Activated T-cell treated with anti-CD3 and anti-CD28 coated beads for 48 hours (primary cell): ENCODE measurements at regions not wholly inside any gene's neighbourhood (a gene's known extent, or its start where the extent isn't known, plus 50 kb on each side); places are given as distances from the start of the nearest gene placed in this dataset.
"Not testable (repeated sequence)": the region's sequence is repeated elsewhere in the genome, so short reads cannot be mapped to it uniquely, and the experiment has no call there.

Experiments
- DNase-seq: peaks from one replicate; pipeline ENCODE4 v3.0.0-alpha.2; 2020; ENCODE audit warnings: low read depth

DNA sequence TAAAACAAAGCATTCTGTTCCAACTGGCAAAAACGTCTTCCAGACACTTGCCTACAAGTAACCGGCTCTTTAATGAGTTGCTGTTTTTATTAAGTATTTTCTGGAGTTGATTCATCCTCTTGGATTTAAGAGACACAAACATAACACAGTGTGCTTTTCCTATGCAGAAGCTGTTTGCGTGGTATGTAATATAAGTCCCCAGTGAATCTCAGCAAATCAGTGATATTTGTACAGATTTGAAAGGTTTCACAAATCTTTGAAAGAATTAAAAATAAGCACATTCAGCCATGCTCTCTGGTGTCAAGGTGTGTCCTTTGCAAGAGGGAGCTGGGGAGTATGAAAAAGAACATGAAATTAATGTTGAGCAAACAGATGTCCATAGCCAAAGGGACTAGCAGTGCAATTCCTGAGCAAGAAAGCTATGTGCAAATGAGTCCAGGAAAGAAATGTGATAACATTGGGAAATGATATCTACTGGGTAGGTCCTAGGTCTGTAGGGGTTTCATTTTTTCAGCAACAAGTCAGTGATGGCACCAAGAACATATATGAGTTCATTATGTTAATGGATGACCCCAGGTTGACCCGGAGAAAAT is 170.1 kb upstream of the PHACTR1 start:
- no peak for DNase-seq

DNA sequence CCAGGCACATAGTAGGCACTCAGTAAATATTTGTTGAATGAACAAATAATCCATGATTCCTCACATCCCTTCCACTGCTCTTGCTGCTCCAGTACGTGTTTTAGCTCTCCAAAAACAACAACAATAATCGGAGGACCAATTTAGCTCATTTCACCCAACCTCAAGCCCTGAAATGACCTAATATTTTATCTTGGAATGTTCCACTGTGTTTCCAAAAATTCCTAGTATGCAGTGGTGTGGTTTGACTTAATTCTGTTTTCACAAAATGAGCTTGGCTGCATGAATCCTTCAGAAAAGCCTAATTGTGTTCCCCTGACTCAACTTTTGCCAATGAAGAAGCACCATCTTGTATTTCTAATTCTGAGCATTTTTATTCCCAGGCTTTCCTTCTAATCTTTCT is 168.0 kb upstream of the PHACTR1 start:
- DNase-seq, result no peak

DNA sequence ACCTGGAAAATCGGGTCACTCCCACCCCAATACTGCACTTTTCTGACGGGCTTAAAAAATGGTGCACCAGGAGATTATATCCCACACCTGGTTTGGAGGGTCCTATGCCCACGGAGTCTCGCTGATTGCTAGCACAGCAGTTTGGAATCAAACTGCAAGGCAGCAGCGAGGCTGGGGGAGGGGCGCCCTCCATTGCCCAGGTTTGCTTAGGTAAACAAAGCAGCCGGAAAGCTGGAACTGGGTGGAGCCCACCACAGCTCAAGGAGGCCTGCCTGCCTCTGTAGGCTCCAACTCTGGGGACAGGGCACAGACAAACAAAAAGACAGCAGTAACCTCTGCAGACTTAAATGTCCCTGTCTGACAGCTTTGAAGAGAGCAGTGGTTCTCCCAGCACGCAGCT is 167.1 kb upstream of the PHACTR1 start:
- DNase-seq, result not testable (repeated sequence)

DNA sequence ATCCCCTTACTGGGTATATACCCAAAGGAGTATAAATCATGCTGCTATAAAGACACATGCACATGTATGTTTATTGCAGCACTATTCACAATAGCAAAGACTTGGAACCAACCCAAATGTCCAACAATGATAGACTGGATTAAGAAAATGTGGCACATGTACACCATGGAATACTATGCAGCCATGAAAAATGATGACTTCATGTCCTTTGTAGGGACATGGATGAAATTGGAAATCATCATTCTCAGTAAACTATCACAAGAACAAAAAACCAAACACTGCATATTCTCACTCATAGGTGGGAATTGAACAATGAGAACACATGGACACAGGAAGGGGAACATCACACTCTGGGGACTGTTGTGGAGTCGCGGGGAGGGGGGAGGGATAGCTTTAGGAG is 161.7 kb upstream of the PHACTR1 start:
- not testable (repeated sequence) for DNase-seq

- DNase-seq, result no peak
These were observed 161.3 kb upstream of the PHACTR1 start for GRCh38 chr6:12555267-12555666.

DNA sequence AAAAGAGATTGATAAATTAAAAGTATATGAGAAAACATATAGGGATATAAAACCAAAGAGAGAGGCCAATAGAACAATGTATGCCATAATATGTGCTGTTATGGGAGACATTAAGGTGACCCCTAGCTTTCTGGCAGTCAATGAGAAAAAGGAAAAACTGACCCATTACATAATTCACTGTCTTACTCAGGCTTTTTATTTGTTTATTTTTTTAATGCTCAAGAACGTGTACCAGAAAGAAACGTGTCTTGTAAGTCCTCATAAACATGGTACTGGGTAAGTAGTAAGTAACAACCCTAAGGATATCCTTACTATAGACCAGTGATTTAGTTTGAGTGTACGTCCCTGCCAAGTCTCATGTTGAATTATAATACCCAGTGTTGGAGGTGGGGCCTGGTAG is 160.8 kb upstream of the PHACTR1 start:
- DNase-seq, result no peak

DNA sequence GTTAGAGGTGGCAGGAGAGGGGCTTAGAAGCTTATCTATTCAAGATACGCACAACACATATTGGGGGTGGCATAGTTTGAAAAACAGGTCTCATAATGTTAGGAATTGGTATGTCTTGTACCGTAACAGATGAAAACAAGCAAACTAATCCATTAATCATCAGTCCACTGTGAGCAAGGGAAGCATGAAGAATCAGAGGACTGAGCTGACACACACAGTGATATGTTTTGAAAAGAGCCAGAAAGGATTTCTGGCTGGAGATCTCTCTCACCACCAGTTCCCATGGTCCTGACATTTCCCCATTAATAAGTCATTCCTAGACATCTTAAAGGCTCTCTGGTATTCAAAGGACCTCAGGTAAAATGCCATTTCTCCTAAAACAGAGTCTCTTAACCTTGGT is 158.8 kb upstream of the PHACTR1 start:
- no peak for DNase-seq

DNA sequence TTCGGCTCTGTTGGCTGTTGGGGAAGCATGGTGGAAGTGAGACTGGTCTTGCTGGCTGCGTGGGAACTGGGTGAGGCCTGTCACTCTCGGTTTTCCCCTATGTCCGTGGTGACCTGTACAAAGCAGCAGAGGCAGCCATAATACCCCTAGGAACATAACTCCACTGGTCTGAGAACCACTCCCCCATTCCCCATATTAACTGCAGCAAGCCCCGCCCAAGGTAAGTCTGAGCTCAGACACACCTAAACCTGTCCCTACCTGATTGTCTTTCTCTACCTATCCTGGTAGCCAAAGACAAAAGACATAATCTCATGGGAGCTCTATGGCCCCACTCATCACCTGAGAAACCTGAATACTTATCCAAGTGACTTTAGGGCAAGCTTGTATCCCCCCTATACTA is 156.3 kb upstream of the PHACTR1 start:
- no peak for DNase-seq

GRCh38 chr6:12566618-12567123 is 149.9 kb upstream of the PHACTR1 start:
- DNase-seq, result no peak

- DNase-seq, result no peak
These were observed 148.9 kb upstream of the PHACTR1 start for GRCh38 chr6:12567682-12568081.

DNA sequence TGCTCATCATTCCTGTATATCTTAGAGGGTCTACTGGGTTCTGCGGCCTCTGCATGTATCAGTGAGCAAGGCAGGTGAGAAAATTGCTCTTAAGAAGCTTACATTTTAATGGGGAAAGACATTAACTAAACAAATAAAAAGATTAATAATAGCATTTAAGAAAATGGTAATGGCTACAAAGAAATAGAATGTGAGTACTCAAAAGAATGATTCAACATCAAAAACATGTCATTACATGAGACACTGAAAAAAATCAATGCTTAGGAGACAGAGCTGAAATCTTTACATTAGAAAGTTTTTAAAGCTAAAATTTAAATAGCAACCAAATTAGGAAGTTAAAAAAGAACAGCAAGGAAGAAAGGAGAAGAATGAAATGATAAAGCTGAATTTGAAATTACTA is 146.9 kb upstream of the PHACTR1 start:
- no peak for DNase-seq

DNA sequence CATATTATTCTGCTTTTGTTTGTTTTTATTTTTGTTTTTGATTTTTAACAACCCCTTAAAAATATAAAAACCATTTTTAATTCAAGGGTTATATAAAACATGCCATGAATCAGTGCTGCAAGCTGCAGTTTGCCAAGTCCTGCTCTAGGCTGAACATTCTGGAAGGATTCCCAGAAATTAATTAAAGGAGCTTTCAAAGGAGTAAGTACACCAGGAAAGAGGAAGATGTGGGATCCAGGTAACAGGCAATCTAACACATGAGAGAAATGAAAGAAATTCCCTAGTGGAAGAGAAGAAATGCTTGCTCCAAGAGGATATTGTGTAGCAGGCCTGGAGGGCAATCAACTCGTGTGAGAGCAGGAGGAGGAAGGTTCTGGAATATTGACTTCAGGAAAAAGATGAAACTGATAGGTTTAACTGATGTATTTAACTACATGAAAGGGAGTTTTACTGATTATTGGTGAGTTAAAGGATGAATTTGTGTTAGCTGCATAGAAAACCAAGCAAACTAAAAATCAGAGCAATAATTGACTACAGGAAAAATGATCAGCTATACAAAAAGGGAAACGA is 146.0 kb upstream of the PHACTR1 start:
- no peak for DNase-seq

DNA sequence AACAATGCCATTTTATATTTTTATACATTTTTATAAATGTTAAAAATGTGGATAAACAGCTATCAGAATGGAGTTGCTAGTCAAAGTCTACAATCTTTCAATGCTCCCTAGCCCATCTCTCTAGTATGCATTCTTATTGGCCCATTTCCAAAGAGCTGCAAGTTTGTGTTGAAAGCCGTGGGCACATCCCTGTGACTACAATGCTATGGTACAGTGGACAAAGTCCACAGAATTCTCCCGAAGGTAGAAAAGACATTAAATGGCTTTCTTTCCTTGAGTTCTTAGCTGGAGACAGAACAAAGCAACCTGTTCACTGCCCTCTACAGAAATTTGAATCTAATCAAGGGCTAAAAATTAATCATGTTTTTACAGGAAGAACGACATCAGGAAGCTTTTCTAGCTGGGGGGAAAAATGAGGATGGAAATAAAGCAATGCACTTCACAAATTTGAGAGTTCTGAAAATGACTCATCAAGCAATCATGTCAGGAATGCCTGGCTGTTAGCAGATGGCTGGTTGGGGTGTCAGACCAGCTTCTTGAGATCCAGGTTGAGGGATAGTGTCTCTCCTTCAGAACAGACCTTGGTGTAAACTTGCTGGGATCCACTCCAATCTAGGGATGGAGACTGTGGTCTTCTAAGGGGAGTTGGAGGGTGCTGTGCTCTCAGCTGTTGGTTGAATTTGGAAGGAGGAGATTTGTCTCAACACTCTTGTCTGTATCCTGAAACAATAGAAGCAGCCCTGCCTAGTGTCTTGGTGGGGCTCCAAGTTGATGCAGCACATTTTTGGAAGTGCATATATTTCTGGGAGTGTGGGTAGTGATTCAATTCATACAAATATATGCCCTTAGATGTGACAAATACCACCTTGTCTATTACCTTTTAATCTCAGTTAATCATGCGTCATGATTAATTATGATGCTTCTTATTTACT is 143.4 kb upstream of the PHACTR1 start:
- DNase-seq, result no peak

DNA sequence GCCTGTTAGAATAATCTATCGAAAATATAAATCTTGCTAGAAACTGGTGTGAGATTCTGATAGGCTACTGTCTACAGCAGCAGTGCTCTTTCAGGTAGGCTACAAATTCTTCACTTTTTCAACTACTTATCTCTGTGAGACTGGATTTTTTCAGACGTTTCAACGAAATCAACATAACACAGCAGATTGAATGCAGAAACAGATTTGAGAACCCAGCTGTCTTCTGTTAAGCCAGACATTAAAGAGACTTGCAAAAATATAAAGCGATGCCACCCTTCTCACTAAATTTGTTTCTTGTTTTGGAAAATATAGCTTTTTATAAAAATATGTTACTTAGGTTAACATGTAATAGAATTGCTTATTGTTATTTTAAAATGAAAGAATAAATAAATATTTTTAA is 140.6 kb upstream of the PHACTR1 start:
- DNase-seq, result no peak

DNA sequence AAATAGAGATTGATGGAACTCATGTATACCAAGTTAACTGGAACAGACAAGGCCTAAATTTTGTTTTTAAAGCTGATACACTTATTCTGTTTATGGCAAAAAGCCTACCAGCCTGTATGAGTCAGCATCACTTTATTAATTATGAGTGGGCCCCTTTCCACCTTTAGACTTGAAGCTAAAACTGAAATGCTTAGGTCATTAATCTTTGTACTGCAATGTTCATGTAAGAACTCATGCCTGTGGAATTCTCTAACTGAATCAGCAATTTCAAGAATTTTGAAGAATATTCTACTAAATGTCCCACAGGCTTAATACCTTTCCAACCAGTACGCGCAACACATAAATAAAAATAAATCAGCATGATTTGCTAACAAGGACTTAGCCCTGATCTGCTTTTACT is 140.2 kb upstream of the PHACTR1 start:
- DNase-seq, result no peak

DNA sequence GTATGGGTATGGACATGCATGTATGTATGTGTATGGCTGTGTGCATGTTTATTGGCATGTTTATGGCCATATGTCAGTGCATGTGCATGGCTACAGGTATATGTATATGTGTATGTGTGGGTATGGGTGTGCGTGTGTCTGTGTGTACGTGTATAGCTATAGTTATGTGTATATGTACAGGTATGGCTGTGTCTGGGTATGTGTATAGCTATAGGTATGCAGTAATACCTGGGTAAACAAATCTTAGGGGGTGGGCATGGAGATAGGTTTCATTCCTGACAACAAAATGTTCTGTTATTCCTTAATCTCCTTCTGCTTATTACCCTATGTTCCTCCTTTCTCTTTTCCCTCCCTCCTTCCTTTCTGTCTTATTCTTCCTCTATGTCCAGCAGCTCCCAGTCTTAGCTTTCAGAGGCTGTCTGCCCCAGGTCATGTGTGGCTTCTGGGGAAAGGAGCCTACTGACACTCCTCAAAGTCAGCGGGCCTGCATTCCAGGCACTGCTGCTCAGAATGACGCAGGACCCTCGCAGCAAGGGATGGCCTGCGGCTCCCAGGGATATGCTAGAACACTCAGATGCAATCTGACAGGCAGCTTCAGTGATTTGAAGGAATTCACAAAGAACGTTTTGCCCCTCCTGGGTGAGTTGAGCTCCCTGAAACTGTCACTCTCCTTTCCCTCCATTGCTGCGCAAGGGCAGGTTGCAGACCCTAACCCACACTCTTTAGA is 139.3 kb upstream of the PHACTR1 start:
- DNase-seq, result no peak

- DNase-seq, result no peak
These were observed 138.5 kb upstream of the PHACTR1 start for GRCh38 chr6:12578097-12578496.

DNA sequence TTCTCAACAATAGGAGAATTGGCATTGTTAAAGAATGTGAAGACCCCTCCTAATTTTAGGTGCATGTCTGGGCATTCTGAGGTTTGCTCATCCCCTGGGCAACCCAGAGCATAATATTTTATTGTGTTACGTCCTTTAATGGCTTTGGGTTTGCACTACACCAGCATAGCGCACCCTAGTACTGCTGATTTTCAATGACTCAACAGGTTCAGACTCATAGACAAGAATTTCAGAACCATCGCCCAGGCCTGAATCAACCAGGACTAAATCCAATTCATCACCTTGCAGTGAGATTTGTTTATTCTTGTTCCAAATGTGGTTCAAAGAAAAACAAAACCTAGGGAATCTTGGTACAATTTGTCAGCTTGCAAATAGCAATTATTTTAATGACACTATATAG is 137.8 kb upstream of the PHACTR1 start:
- no peak for DNase-seq

- DNase-seq, result no peak
These were observed 136.3 kb upstream of the PHACTR1 start for GRCh38 chr6:12580290-12580689.

GRCh38 chr6:12582421-12583110 is 134.0 kb upstream of the PHACTR1 start:
- no peak for DNase-seq

DNA sequence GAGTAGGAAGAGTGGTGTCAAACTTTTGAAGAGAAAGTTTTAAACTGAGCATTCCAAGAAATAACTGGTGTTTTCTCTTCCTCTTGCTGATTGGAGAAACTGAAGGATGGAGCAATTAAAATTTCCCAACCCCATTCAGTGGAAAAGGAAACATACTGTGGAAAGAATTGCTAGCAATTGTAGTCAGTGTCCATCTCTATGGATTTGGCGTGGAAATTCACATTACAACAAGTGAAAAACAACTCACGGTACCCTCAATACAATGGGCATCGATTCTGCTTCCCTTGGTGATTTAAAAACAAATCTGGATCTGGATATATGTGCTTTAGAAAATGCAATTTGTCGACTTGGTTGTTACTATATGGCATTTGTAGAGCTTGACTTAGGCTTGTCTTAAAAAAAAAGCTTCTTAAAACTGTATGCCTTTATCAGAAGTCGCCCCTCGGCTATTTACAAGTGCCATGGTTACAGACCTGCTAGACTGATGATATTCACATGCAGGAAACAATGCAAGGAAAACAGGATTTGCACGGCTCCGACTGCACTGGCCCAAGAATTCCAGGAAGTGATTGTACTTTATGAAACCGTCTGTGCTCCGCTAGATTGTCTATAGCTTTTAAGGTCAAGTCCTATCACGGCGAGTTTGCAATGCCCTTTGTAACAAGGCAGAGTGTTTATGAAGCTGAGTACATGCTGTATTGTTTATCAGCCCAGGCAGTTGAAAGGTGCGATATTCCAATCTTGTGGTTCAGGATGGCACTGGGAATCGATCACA is 131.7 kb upstream of the PHACTR1 start:
- no peak for DNase-seq
